MM.1S (cell line): ENCODE measurements at regions not wholly inside any gene's neighbourhood (a gene's known extent, or its start where the extent isn't known, plus 50 kb on each side); places are given as distances from the start of the nearest gene placed in this dataset.

Source experiments
- DNase-seq: peaks from one replicate; pipeline ENCODE4 v3.0.0-alpha.2; 2015
- H2AFZ ChIP-seq: fragments of 300-600 bp; sonication (generic); 2 replicates; pipeline ENCODE4 v1.6.0; 2016; ENCODE audit warnings: antibody characterized with exemption, low read length
- H3F3A ChIP-seq: fragments of 300-600 bp; sonication (generic); 2 replicates; pipeline ENCODE4 v1.6.1; 2016; ENCODE audit warnings: mild to moderate bottlenecking, antibody characterized with exemption, low read length, moderate library complexity, mixed read lengths; ENCODE audit not compliant: insufficient read depth
- H3K27ac ChIP-seq: fragments of 300-600 bp; sonication (generic); 2 replicates; pipeline ENCODE4 v1.5.1; 2016; ENCODE audit warnings: mild to moderate bottlenecking, low read length
- H3K27me3 ChIP-seq: fragments of 300-600 bp; sonication (generic); replicated peaks from 2 replicates; pipeline ENCODE4 v1.6.0; 2016; ENCODE audit warnings: low read length; ENCODE audit not compliant: insufficient read depth
- H3K36me3 ChIP-seq: fragments of 300-600 bp; sonication (generic); replicated peaks from 2 replicates; pipeline ENCODE4 v1.6.1; 2016; ENCODE audit warnings: mild to moderate bottlenecking, low read length, mixed read lengths; ENCODE audit not compliant: insufficient read depth
- H3K4me1 ChIP-seq: fragments of 300-600 bp; sonication (generic); 2 replicates; pipeline ENCODE4 v1.6.1; 2016; ENCODE audit warnings: low read length, mixed read lengths
- H3K4me2 ChIP-seq: fragments of 300-600 bp; sonication (generic); 2 replicates; pipeline ENCODE4 v1.6.0; 2016; ENCODE audit warnings: low read depth, low read length
- H3K4me3 ChIP-seq: fragments of 300-600 bp; sonication (generic); 2 replicates; pipeline ENCODE4 v1.5.1; 2016; ENCODE audit warnings: low read length, mixed read lengths
- H3K79me2 ChIP-seq: fragments of 300-600 bp; sonication (generic); 2 replicates; pipeline ENCODE4 v1.6.1; 2016; ENCODE audit warnings: mixed run types, low read length, mixed read lengths
- H3K9ac ChIP-seq: fragments of 300-600 bp; sonication (generic); 2 replicates; pipeline ENCODE4 v1.6.1; 2016; ENCODE audit warnings: low read length, mixed read lengths
- H3K9me2 ChIP-seq: fragments of 300-600 bp; sonication (generic); replicated peaks from 2 replicates; pipeline ENCODE4 v1.6.1; 2016; ENCODE audit warnings: mild to moderate bottlenecking, low read length, mixed read lengths; ENCODE audit not compliant: insufficient read depth
- H3K9me3 ChIP-seq: fragments of 300-600 bp; sonication (generic); replicated peaks from 2 replicates; pipeline ENCODE4 v1.6.1; 2016; ENCODE audit warnings: mild to moderate bottlenecking, low read length, mixed read lengths; ENCODE audit not compliant: insufficient read depth
- H4K20me1 ChIP-seq: fragments of 300-600 bp; sonication (generic); 2 replicates; pipeline ENCODE4 v1.6.1; 2016; ENCODE audit warnings: mild to moderate bottlenecking, low read length, moderate library complexity, mixed read lengths; ENCODE audit not compliant: insufficient read depth
- EZH2 ChIP-seq: fragments of 300-600 bp; sonication (generic); optimal IDR thresholded peaks from 2 replicates; pipeline ENCODE3; 2017; ENCODE audit warnings: low read depth, mild to moderate bottlenecking, antibody characterized with exemption, low read length, mixed read lengths
- EZH2phosphoT487 ChIP-seq: fragments of 300-600 bp; sonication (generic); IDR thresholded peaks from 2 replicates; pipeline ENCODE4 v1.6.1; 2018; ENCODE audit warnings: antibody characterized with exemption, low read length
- TF ChIP-seq, protein P1 (sequence below): fragments of 300-600 bp; sonication (generic); IDR thresholded peaks from 2 replicates; pipeline ENCODE4 v1.5.1; 2016; ENCODE audit warnings: antibody characterized with exemption, low read length, mixed read lengths

GRCh38 chr4:84031401-84031800, 467.7 kb downstream of the NKX6-1 start:
- no peaks in the 10 kb centered on the region for H3K9me2 ChIP-seq
- no peak overlapping the region for H3K4me3 ChIP-seq
- no peaks in the 10 kb centered on the region for H3K36me3 ChIP-seq
- H3K27ac ChIP-seq, result no peak overlapping the region
- H3K79me2 ChIP-seq, result no peaks in the 10 kb centered on the region
- no peak overlapping the region for H3K9ac ChIP-seq
- TF ChIP-seq EZH2, result no peak
- no peak for TF ChIP-seq EZH2phosphoT487
- TF ChIP-seq, protein P1, sequence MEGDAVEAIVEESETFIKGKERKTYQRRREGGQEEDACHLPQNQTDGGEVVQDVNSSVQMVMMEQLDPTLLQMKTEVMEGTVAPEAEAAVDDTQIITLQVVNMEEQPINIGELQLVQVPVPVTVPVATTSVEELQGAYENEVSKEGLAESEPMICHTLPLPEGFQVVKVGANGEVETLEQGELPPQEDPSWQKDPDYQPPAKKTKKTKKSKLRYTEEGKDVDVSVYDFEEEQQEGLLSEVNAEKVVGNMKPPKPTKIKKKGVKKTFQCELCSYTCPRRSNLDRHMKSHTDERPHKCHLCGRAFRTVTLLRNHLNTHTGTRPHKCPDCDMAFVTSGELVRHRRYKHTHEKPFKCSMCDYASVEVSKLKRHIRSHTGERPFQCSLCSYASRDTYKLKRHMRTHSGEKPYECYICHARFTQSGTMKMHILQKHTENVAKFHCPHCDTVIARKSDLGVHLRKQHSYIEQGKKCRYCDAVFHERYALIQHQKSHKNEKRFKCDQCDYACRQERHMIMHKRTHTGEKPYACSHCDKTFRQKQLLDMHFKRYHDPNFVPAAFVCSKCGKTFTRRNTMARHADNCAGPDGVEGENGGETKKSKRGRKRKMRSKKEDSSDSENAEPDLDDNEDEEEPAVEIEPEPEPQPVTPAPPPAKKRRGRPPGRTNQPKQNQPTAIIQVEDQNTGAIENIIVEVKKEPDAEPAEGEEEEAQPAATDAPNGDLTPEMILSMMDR, result no peak
- H3K27me3 ChIP-seq, result no peaks in the 10 kb centered on the region
- H2AFZ ChIP-seq, result no peak overlapping the region
- H4K20me1 ChIP-seq, result no peaks in the 10 kb centered on the region
- no peaks in the 10 kb centered on the region for H3K9me3 ChIP-seq
- H3K4me1 ChIP-seq, result no peaks in the 10 kb centered on the region
- H3K4me2 ChIP-seq, result no peak overlapping the region
- no peaks in the 10 kb centered on the region for H3F3A ChIP-seq
- no peak for DNase-seq

DNA sequence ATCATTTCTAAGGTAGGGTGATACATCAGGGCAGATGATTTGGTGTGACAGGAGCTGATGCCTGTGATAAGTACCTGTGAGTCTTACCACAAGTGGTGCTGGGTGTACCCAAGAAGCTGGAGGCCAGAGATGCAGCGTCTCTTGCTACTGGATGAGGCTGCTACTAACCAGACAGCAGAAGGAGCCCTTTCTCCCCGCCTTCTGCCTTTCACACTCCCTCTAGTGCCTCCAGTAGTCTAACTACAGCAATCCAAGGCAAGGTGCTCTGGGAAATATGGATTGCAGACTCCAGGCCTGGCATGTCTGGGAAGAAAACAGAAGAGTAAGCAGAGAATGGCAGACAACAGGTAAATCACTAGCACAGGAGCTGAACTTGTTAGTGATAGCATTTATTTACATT, 470.8 kb downstream of the NKX6-1 start:
- Histone ChIP-seq H3K9me2 (no peaks in the 10 kb centered on the region), H3K27me3 (no peaks in the 10 kb centered on the region), H3K4me3 (no peak overlapping the region), H2AFZ (no peak overlapping the region), H3K27ac (no peak overlapping the region), H3K9me3 (no peaks in the 10 kb centered on the region), H3F3A (no peaks in the 10 kb centered on the region), H3K4me2 (no peak overlapping the region), H4K20me1 (no peaks in the 10 kb centered on the region), H3K36me3 (no peaks in the 10 kb centered on the region), H3K79me2 (no peaks in the 10 kb centered on the region), H3K9ac (no peak overlapping the region), H3K4me1 (no peaks in the 10 kb centered on the region)
- DNase-seq, result no peak
- TF ChIP-seq, protein P1, result no peak
- TF ChIP-seq EZH2 (no peak), EZH2phosphoT487 (no peak)

DNA sequence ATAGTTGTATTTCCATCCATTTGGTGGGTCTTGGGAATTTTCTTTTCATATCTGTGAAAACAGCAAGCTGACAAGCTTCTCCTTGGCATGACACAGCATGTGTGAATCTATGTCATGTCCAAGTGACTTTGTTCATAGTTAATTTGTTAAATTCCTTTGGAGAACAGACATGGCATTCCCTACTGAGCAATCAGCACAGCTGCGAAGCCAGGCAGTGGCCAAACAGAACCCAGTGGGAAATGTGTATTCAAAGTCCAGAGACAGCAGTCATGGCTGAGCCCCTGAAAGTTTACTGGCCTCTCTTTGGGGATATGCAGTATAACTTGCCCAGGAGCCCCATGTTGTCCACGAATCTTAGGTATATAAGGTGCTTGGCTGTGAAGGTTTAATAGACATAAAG, 474.7 kb downstream of the NKX6-1 start:
- Histone ChIP-seq H2AFZ (no peak overlapping the region), H3F3A (no peaks in the 10 kb centered on the region), H3K4me3 (no peak overlapping the region), H3K27me3 (no peaks in the 10 kb centered on the region), H3K4me2 (no peak overlapping the region), H4K20me1 (no peaks in the 10 kb centered on the region), H3K9ac (no peak overlapping the region), H3K79me2 (no peaks in the 10 kb centered on the region), H3K4me1 (no peaks in the 10 kb centered on the region), H3K36me3 (no peaks in the 10 kb centered on the region), H3K9me3 (no peaks in the 10 kb centered on the region), H3K9me2 (no peaks in the 10 kb centered on the region), H3K27ac (no peak overlapping the region)
- TF ChIP-seq, protein P1, result no peak
- no peak for TF ChIP-seq EZH2
- no peak for TF ChIP-seq EZH2phosphoT487
- no peak for DNase-seq
